ENCODE measurements at regions not wholly inside any gene's neighbourhood (a gene's known extent, or its start where the extent isn't known, plus 50 kb on each side); places are given as distances from the start of the nearest gene placed in this dataset.

GRCh38 chr13:26965952-26966700 is 205.5 kb downstream of the USP12 start:
- peak; percentile 89 for DNase-seq (ENCODE audit: low read depth)
- H3K4me3 ChIP-seq (replicated peaks; ENCODE audit: low read depth, low read length), result no peak overlapping the region
- no peak for TF ChIP-seq CTCF (IDR thresholded peaks at IDR 0.05; ENCODE audit: low read length, missing control alignments)

- no peak overlapping the region for H3K4me3 ChIP-seq (replicated peaks; ENCODE audit: low read depth, low read length)
- no peak for TF ChIP-seq CTCF (IDR thresholded peaks at IDR 0.05; ENCODE audit: low read length, missing control alignments)
- peak; percentile 42 for DNase-seq (ENCODE audit: low read depth)
These were observed 204.0 kb upstream of the GPR12 start for GRCh38 chr13:26964278-26965250.

GRCh38 chr13:26962671-26963070 is 202.1 kb upstream of the GPR12 start:
- no peak for TF ChIP-seq CTCF (IDR thresholded peaks at IDR 0.05; ENCODE audit: low read length, missing control alignments)
- DNase-seq (ENCODE audit: low read depth), result no peak
- H3K4me3 ChIP-seq (replicated peaks; ENCODE audit: low read depth, low read length), result no peak overlapping the region

DNA sequence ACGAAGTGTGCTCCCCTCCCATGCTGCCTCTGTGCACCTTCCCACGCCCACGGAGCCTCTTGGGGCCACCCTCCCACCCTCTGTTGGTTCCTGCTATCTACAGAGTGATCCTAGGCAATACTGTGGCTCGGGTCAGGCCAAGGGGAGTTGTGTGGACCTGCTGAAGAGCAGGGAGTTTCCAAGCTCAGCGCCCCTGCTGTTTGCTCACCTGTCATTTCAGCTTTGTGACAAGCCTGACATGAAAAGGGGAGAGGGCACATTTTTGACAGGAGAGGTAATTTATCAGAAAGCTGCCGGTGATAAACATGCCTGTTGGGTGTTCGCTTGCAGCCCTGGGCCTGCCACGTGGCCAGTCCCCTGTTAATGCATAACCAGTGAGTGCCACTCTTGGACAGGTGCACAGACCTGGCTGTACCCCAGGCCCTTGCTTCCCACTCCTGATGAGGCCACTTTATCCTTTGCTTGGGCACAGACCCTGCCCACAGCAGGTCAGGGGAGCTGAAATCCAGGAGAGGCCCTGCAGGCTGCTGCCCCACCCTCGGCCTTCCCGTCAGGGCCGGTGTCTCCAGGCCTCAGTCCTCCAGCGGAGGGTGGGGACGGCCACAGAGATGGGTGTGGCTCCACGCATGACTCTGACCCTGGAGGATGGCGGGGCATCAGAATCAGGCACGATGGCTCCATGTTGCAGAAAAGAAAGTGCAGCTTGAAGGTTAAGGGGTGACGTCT is 201.5 kb upstream of the GPR12 start:
- TF ChIP-seq CTCF (IDR thresholded peaks at IDR 0.05; ENCODE audit: low read length, missing control alignments), result no peak
- no peak overlapping the region for H3K4me3 ChIP-seq (replicated peaks; ENCODE audit: low read depth, low read length)
- DNase-seq (ENCODE audit: low read depth), result no peak

DNA sequence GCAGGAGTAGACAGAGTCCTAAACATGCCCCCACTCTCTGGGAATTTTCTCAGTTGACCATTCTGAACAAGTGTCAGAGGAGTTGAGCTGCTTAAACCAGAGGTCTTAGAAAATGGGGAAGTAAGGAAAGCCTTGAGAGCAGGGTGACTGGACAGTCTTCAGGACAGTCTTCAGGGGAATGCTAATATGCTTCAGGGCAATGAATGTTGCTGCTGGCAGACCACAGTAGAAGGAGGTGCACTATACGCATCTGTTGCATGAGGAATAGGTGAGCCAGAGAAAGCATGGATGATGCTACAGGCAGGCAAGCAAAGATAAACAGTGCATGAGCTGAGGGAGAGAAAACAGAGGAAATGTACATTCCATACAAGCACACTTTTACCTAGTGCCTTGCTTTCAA is 196.6 kb upstream of the GPR12 start:
- DNase-seq (ENCODE audit: low read depth), result no peak
- TF ChIP-seq CTCF (IDR thresholded peaks at IDR 0.05; ENCODE audit: low read length, missing control alignments), result no peak

GRCh38 chr13:26956522-26957142 is 196.0 kb upstream of the GPR12 start:
- TF ChIP-seq CTCF (IDR thresholded peaks at IDR 0.05; ENCODE audit: low read length, missing control alignments), result no peak
- no peak for DNase-seq (ENCODE audit: low read depth)
- H3K4me3 ChIP-seq (replicated peaks; ENCODE audit: low read depth, low read length), result no peak overlapping the region

More for the DNA sequence above, 196.6 kb upstream of the GPR12 start:
- no peak overlapping the region for H3K4me3 ChIP-seq (replicated peaks; ENCODE audit: low read depth, low read length)

Measured in fibroblast of pulmonary artery (primary cell).